ENCODE measurements at regions not wholly inside any gene's neighbourhood (a gene's known extent, or its start where the extent isn't known, plus 50 kb on each side); places are given as distances from the start of the nearest gene placed in this dataset.

DNA sequence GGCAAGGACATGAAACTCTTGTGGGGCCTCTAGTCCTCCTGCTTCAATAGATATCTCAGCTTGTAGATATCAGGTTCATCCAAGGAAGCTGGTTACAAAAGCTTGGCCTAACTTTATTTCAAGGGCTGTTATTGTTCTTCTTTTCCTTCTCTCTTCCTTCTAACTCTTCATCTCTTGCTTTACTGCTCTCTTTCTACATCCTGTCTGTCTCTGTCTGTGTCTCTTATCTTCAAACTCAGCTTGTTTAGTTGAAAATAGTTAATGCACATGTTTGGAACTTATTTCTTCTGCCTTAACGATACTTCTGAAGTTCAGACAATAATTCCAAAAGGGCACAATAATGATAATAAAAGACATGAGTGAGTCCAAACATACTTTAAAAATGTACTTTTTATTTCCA is 393.9 kb downstream of the NXPH1 start:
- Histone ChIP-seq H3K27me3 (no peaks in the 10 kb centered on the region), H3K4me1 (no peaks in the 10 kb centered on the region), H3K4me3 (no peak overlapping the region), H3K9me3 (no peaks in the 10 kb centered on the region), H3K27ac (no peak overlapping the region), H3K36me3 (no peaks in the 10 kb centered on the region)
- no peak for DNase-seq (ENCODE audit: low spot score in 2 of 2)
- intact Hi-C loops (cut with DNase I; ENCODE audit: low total_unique reads): no loop called here
- TF ChIP-seq POLR2AphosphoS5 (IDR thresholded peaks at IDR 0.05): no peak
- TF ChIP-seq, protein P1, sequence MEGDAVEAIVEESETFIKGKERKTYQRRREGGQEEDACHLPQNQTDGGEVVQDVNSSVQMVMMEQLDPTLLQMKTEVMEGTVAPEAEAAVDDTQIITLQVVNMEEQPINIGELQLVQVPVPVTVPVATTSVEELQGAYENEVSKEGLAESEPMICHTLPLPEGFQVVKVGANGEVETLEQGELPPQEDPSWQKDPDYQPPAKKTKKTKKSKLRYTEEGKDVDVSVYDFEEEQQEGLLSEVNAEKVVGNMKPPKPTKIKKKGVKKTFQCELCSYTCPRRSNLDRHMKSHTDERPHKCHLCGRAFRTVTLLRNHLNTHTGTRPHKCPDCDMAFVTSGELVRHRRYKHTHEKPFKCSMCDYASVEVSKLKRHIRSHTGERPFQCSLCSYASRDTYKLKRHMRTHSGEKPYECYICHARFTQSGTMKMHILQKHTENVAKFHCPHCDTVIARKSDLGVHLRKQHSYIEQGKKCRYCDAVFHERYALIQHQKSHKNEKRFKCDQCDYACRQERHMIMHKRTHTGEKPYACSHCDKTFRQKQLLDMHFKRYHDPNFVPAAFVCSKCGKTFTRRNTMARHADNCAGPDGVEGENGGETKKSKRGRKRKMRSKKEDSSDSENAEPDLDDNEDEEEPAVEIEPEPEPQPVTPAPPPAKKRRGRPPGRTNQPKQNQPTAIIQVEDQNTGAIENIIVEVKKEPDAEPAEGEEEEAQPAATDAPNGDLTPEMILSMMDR (IDR thresholded peaks at IDR 0.05): no peak
- no peak for TF ChIP-seq POLR2A (IDR thresholded peaks at IDR 0.05)

DNA sequence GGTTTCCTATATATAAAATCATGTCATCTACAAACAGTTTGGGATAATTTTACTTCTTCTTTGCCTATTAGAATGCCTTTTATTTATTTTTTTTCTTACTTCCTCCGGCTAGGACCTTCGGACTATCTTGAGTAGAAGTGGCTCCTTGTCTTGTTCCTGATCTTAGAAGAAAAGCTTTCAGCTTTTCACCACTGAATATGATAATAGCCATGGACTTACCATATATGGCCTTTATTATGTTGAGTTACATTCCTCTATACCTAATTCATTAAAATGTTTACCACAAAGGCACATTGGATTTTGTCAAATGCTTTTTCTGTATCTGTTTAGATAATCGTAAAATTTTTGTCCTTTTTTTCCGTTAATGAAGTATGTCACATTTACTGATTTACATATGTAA is 395.7 kb downstream of the NXPH1 start:
- Histone ChIP-seq H3K4me1 (no peaks in the 10 kb centered on the region), H3K36me3 (no peaks in the 10 kb centered on the region), H3K27me3 (no peaks in the 10 kb centered on the region), H3K4me3 (no peak overlapping the region), H3K27ac (no peak overlapping the region), H3K9me3 (no peaks in the 10 kb centered on the region)
- no peak for TF ChIP-seq POLR2AphosphoS5 (IDR thresholded peaks at IDR 0.05)
- TF ChIP-seq, protein P1 (IDR thresholded peaks at IDR 0.05): no peak
- TF ChIP-seq POLR2A (IDR thresholded peaks at IDR 0.05): no peak
- DNase-seq (ENCODE audit: low spot score in 2 of 2): no peak
- intact Hi-C loops (cut with DNase I; ENCODE audit: low total_unique reads): no loop called here

DNA sequence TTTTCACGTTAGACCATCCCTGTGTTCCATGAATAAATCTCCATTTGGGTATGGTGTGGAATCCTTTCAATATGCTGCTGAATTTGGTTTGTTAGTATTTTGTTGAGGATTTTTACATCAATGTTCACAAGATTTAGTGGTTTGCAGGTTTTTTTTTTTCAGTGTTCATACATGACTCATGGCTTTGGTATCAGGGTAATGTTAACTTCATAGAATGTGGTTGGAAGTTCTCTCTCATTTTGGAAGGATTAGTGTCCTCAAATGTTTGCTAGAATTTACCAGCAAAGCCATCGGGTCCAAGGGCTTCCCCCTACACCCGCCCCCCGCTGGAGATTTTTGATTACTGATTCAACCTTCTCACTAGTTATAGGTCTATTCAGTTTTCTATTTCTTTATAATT is 398.0 kb downstream of the NXPH1 start:
- TF ChIP-seq POLR2AphosphoS5 (IDR thresholded peaks at IDR 0.05): no peak
- TF ChIP-seq, protein P1 (IDR thresholded peaks at IDR 0.05): no peak
- no peak for TF ChIP-seq POLR2A (IDR thresholded peaks at IDR 0.05)
- Histone ChIP-seq H3K4me3 (no peak overlapping the region), H3K36me3 (no peaks in the 10 kb centered on the region), H3K4me1 (no peaks in the 10 kb centered on the region), H3K27ac (no peak overlapping the region), H3K9me3 (no peaks in the 10 kb centered on the region), H3K27me3 (no peaks in the 10 kb centered on the region)
- no peak for DNase-seq (ENCODE audit: low spot score in 2 of 2)
- intact Hi-C loops (cut with DNase I; ENCODE audit: low total_unique reads): no loop called here

DNA sequence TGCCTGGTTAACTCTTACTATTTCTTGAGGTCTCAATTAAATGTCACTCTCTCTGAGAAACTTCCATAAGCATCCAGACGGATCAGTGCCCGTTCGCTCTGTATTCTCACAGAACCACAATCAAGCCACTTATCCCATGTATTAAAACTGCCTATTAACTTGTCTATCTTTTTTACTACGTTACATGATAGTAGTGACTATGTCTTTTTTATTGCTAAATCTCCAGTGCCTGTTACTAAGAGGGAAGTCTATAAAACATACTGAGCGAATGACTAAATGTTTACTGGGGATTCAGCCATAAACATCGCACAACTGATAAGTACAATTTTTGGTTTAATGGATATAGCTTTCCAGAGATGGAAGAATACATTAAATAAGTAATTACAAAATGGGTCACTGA is 399.9 kb downstream of the NXPH1 start:
- H3K27ac ChIP-seq: no peak overlapping the region
- no peaks in the 10 kb centered on the region for H3K36me3 ChIP-seq
- no peak overlapping the region for H3K4me3 ChIP-seq
- DNase-seq (ENCODE audit: low spot score in 2 of 2): no peak
- TF ChIP-seq, protein P1 (IDR thresholded peaks at IDR 0.05): no peak
- TF ChIP-seq POLR2AphosphoS5 (IDR thresholded peaks at IDR 0.05) (no peak), POLR2A (IDR thresholded peaks at IDR 0.05) (no peak)
- intact Hi-C loops (cut with DNase I; ENCODE audit: low total_unique reads): no loop called here
- H3K27me3 ChIP-seq: no peaks in the 10 kb centered on the region
- no peaks in the 10 kb centered on the region for H3K4me1 ChIP-seq
- no peaks in the 10 kb centered on the region for H3K9me3 ChIP-seq

DNA sequence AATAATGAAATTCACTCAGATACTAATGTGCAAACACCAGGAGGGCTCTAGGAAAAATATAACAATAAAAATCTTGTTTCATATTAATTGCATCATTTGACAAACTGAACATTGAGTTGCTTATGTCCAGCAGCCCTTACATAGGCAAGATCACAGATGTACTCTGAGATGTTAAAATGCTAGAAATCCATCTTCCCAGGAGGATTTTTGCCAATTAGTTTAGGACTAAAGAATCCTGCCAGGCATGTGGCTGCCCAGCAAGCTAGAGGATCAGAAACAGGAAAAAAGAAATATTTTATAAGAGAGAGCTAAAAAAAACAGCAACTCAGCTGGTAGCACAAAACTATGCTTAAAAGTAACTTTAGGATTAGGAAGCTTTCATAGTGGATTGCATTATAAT is 407.8 kb downstream of the NXPH1 start:
- no peaks in the 10 kb centered on the region for H3K4me1 ChIP-seq
- TF ChIP-seq POLR2AphosphoS5 (IDR thresholded peaks at IDR 0.05): no peak
- no peaks in the 10 kb centered on the region for H3K36me3 ChIP-seq
- H3K27ac ChIP-seq: no peak overlapping the region
- H3K9me3 ChIP-seq: no peaks in the 10 kb centered on the region
- no peak overlapping the region for H3K4me3 ChIP-seq
- DNase-seq (ENCODE audit: low spot score in 2 of 2): no peak
- intact Hi-C loops (cut with DNase I; ENCODE audit: low total_unique reads): no loop called here
- H3K27me3 ChIP-seq: no peaks in the 10 kb centered on the region

DNA sequence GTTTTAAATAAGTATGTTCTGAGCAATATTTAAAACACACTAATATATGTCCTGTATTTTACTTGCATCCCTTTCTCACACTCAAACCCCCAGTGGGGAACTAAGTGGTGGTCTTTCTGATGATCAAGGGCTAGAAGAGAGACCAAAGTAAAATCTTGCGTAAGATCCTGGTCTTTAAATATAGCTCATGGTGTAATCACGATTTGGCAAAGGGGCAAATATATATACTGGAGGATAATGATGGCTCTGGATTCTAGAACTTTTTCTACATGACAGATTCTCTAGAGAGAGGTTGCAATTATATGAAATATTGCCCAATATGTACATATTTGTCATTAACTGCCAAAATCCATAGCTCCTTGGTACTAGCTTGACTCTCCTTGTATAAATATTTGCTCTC is 438.3 kb downstream of the NXPH1 start:
- intact Hi-C loops (cut with DNase I; ENCODE audit: low total_unique reads): no loop called here
- no peak overlapping the region for H3K4me3 ChIP-seq
- H3K36me3 ChIP-seq: no peaks in the 10 kb centered on the region
- no peak for TF ChIP-seq POLR2AphosphoS5 (IDR thresholded peaks at IDR 0.05)
- TF ChIP-seq POLR2A (IDR thresholded peaks at IDR 0.05): no peak
- TF ChIP-seq, protein P1 (IDR thresholded peaks at IDR 0.05): no peak
- no peaks in the 10 kb centered on the region for H3K4me1 ChIP-seq
- H3K9me3 ChIP-seq: no peaks in the 10 kb centered on the region
- H3K27me3 ChIP-seq: no peaks in the 10 kb centered on the region
- no peak overlapping the region for H3K27ac ChIP-seq
- no peak for DNase-seq (ENCODE audit: low spot score in 2 of 2)
